ENCODE measurements at regions not wholly inside any gene's neighbourhood (a gene's known extent, or its start where the extent isn't known, plus 50 kb on each side); places are given as distances from the start of the nearest gene placed in this dataset.

- TF ChIP-seq POU2F2 (IDR thresholded peaks at IDR 0.05; ENCODE audit: low read depth, low read length), result no peak
- no peak for TF ChIP-seq POLR2AphosphoS5 (IDR thresholded peaks at IDR 0.05; ENCODE audit: low read depth, low read length)
Measured at GRCh38 chr5:174520420-174521396, 203.7 kb upstream of the MSX2 start.

All from GM12891 (cell line).